Activated T-cell treated with anti-CD3 and anti-CD28 coated beads, Interleukin-2, amount 50 U/mL, for 72 hours (primary cell): ENCODE measurements at regions not wholly inside any gene's neighbourhood (a gene's known extent, or its start where the extent isn't known, plus 50 kb on each side); places are given as distances from the start of the nearest gene placed in this dataset.

ENCODE experiments used
- ATAC-seq, 2 donors: fragments of 150-1000 bp; cut with Tn5 transposase; replicated peaks in 1 of 2; 2 replicates each; pipeline ENCODE4 v1.10.0; 2021; ENCODE audit warnings: moderate library complexity in 2 of 2, mild to moderate bottlenecking in 1 of 2
- DNase-seq, 2 donors: peaks; one replicate each; pipeline ENCODE4 v3.0.0; 2021 to 2022; ENCODE audit warnings: mixed read lengths in 1 of 2
- H3K27ac Mint-ChIP-seq: one replicate; pipeline ENCODE4 v1.8.0; 2022; ENCODE audit warnings: mild to moderate bottlenecking, moderate library complexity, mixed read lengths
- H3K27me3 Mint-ChIP-seq: one replicate; pipeline ENCODE4 v1.8.0; 2022; ENCODE audit warnings: low read depth, mixed read lengths
- H3K36me3 Mint-ChIP-seq, 2 donors: one replicate each; pipeline ENCODE4 v1.8.0; 2022; ENCODE audit warnings: mixed read lengths in 2 of 2, mild to moderate bottlenecking in 1 of 2; ENCODE audit not compliant: insufficient read depth in 2 of 2
- H3K4me1 Mint-ChIP-seq: one replicate; pipeline ENCODE4 v1.8.0; 2022; ENCODE audit warnings: low read depth, mixed read lengths
- H3K4me3 Mint-ChIP-seq, 2 donors: one replicate each; pipeline ENCODE4 v1.8.0; 2022; ENCODE audit warnings: mild to moderate bottlenecking in 2 of 2, mixed read lengths in 2 of 2, moderate library complexity in 2 of 2
- H3K9me3 Mint-ChIP-seq, 2 donors: one replicate each; pipeline ENCODE4 v1.8.0; 2022; ENCODE audit warnings: mixed read lengths in 2 of 2

GRCh38 chr1:195934817-195935553, 673.3 kb downstream of the KCNT2 start:
- Mint-ChIP-seq H3K4me3 (no peak overlapping the region), H3K9me3 (peaks cover 2 to 3% of the 10 kb centered on the region in 2 donors), H3K27ac (no peak overlapping the region), H3K27me3 (no peaks in the 10 kb centered on the region), H3K4me1 (no peaks in the 10 kb centered on the region), H3K36me3 (no peaks in the 10 kb centered on the region)
- no peak for DNase-seq
- ATAC-seq: no peak

GRCh38 chr1:195933835-195934234, 674.4 kb downstream of the KCNT2 start:
- H3K9me3 Mint-ChIP-seq: peaks cover 2 to 3% of the 10 kb centered on the region in 2 donors
- H3K4me1 Mint-ChIP-seq: no peaks in the 10 kb centered on the region
- H3K27me3 Mint-ChIP-seq: no peaks in the 10 kb centered on the region
- no peak overlapping the region for H3K27ac Mint-ChIP-seq
- no peak overlapping the region for H3K4me3 Mint-ChIP-seq
- DNase-seq (no peak), ATAC-seq (no peak)
- H3K36me3 Mint-ChIP-seq: no peaks in the 10 kb centered on the region

DNA sequence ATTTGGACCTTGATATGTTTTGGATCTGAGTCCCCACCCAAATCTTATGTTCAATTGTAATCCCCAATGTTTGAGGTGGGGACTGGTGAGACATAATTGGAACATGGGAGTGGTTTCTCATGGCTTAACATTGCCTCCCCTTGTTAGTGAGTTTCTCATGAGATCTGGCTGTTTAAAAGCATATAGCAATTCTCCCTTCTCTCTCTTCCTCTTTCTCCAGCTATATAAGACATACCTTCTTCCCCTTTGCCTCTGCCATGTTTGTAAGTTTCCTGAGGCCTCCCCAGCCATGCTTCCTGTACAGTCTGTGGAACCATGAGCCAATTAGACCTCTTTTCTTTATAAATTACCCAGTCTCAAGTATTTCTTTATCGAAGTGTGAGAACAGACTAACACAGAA, 692.4 kb downstream of the KCNT2 start:
- H3K4me3 Mint-ChIP-seq: no peak overlapping the region
- peaks cover 0 to 2% of the 10 kb centered on the region in 2 donors for H3K36me3 Mint-ChIP-seq
- H3K9me3 Mint-ChIP-seq: peaks cover 7 to 8% of the 10 kb centered on the region in 2 donors
- ATAC-seq (no peak), DNase-seq (no peak)
- H3K27me3 Mint-ChIP-seq: no peaks in the 10 kb centered on the region
- no peak overlapping the region for H3K27ac Mint-ChIP-seq
- H3K4me1 Mint-ChIP-seq: no peaks in the 10 kb centered on the region

DNA sequence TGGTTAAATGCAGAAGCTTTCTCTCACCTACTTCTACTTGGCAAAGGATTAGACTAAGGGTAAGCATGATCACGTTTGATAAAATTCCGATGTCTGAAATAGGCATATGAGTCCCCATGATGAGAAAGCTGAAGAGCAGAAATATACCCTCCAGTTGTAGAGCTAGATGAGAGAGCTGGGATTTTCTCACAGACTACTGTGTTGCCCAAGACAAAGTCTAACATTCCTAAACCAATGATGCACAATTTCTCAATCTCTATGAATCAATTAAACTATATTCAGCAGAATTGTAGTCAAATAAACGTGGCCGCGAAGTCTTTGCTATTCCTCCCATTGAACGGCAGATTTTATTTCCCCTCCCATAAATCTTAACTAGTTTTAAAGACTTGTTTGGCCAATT, 699.2 kb downstream of the KCNT2 start:
- Mint-ChIP-seq H3K27ac (no peak overlapping the region), H3K4me1 (no peaks in the 10 kb centered on the region), H3K9me3 (peaks cover 2 to 3% of the 10 kb centered on the region in 2 donors), H3K27me3 (no peaks in the 10 kb centered on the region), H3K36me3 (no peaks in the 10 kb centered on the region), H3K4me3 (no peak overlapping the region)
- no peak for DNase-seq
- no peak for ATAC-seq

GRCh38 chr1:195908121-195908520, 700.1 kb downstream of the KCNT2 start:
- Mint-ChIP-seq H3K9me3 (peaks cover 2 to 3% of the 10 kb centered on the region in 2 donors), H3K27me3 (no peaks in the 10 kb centered on the region), H3K36me3 (no peaks in the 10 kb centered on the region), H3K27ac (no peak overlapping the region), H3K4me1 (no peaks in the 10 kb centered on the region), H3K4me3 (no peak overlapping the region)
- ATAC-seq (no peak), DNase-seq (no peak)

- DNase-seq (no peak), ATAC-seq (no peak)
- Mint-ChIP-seq H3K9me3 (peaks cover under 1 to 2% of the 10 kb centered on the region in 2 donors), H3K36me3 (no peaks in the 10 kb centered on the region), H3K4me1 (no peaks in the 10 kb centered on the region), H3K27ac (no peak overlapping the region), H3K27me3 (no peaks in the 10 kb centered on the region), H3K4me3 (no peak overlapping the region)
Observed at GRCh38 chr1:195903203-195903602, 705.0 kb downstream of the KCNT2 start.

- no peaks in the 10 kb centered on the region for H3K4me1 Mint-ChIP-seq
- peaks cover 2% of the 10 kb centered on the region in 2 donors for H3K9me3 Mint-ChIP-seq
- H3K27me3 Mint-ChIP-seq: no peaks in the 10 kb centered on the region
- ATAC-seq (no peak), DNase-seq (no peak)
- H3K27ac Mint-ChIP-seq: no peak overlapping the region
- no peaks in the 10 kb centered on the region for H3K36me3 Mint-ChIP-seq
- no peak overlapping the region for H3K4me3 Mint-ChIP-seq
Observed at GRCh38 chr1:195902779-195903178, 705.5 kb downstream of the KCNT2 start.

DNA sequence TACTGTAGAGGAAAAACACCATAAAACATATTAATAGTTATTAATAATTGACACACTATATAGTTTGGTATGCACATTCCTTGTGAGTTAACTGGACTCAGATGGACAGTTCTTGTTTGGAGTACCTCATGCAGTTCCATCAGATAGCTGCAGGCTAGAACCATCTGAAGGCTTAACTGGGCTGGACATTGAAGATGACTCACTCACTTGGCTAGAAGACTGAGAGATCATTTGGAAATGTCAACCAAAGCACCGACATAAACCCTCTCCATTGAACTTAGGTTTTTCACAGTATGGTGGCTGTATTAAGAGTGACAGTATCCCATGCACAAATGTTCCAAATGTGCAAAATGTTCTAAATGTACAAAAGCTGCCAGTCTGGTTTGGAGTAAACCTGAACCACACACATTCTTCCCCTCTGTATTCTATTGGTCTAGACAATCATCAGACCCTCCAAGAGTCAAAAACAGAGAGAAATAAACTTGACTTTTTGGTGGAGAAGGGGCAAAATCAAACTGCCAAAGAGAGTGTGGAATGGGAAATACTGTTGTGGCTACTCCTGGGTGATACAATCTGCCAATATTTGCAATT, 708.4 kb downstream of the KCNT2 start:
- H3K4me3 Mint-ChIP-seq: no peak overlapping the region
- no peak overlapping the region for H3K27ac Mint-ChIP-seq
- ATAC-seq (no peak), DNase-seq (no peak)
- H3K36me3 Mint-ChIP-seq: no peaks in the 10 kb centered on the region
- no peaks in the 10 kb centered on the region for H3K4me1 Mint-ChIP-seq
- H3K9me3 Mint-ChIP-seq: peaks cover 2% of the 10 kb centered on the region in 2 donors
- no peaks in the 10 kb centered on the region for H3K27me3 Mint-ChIP-seq

DNA sequence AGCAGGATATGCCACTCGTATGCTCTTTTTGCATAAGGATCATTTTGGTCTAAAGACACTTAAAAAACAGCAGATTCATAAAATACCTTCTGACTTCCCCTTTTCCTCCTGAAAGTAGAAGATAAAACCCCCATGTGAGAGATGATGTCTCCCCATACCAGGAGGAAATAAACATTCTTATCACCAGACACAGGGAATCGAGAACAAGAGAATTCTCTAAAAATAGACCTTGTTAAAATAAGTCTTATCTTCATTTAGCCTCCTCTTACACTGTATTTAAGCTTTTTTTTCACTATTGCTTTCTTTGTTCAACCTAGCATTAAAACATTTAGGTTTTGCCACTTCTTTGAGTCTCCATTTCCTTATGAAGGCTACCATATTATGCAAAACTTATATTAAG, 709.3 kb downstream of the KCNT2 start:
- no peak for ATAC-seq
- peaks cover 2% of the 10 kb centered on the region in 2 donors for H3K9me3 Mint-ChIP-seq

DNA sequence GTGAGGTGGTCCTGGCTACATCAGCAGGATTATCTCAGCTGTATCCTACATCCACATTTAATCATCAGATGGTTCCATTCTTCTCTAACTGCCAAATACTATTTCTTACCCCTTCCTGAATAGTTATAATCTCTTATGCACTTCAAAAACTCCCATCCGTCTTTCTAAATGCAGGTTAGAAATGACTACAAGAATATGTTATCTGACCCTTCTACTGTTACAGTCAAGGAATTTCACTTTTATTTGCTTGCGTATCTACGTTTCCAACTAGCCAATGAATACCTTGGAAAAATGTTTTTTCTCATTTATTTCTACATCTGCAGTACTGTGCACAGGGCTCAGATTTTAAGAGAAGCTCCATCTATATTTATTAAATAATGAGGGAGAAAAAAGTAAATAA, 709.9 kb downstream of the KCNT2 start:
- Mint-ChIP-seq H3K27ac (no peak overlapping the region), H3K9me3 (peaks cover 2% of the 10 kb centered on the region in 2 donors), H3K36me3 (no peaks in the 10 kb centered on the region), H3K27me3 (no peaks in the 10 kb centered on the region), H3K4me3 (no peak overlapping the region), H3K4me1 (no peaks in the 10 kb centered on the region)
- ATAC-seq: no peak
- DNase-seq: no peak

More for the DNA sequence above, 709.3 kb downstream of the KCNT2 start:
- Mint-ChIP-seq H3K4me1 (no peaks in the 10 kb centered on the region), H3K27me3 (no peaks in the 10 kb centered on the region), H3K27ac (no peak overlapping the region), H3K4me3 (no peak overlapping the region), H3K36me3 (no peaks in the 10 kb centered on the region)
- DNase-seq: no peak

DNA sequence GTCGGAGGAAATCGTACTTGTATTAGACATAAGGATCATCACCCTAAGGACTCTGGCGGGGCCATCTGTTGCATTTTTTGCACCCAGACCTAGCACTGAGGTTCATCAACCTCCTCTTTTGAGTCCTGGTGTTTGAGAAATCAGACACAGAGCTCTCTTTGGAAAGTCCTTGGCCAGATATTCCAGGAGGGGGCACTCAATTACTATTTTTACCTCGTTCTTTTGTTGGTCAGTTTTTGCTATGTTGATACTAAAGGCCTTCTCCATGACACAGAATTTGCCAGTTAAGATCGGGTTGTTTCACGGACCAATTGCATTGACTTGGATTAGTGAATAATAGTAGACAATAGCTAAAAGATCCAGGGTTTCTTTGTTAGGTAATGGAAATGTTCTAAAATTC, 711.2 kb downstream of the KCNT2 start:
- Mint-ChIP-seq H3K27ac (no peak overlapping the region), H3K4me3 (no peak overlapping the region), H3K4me1 (no peaks in the 10 kb centered on the region), H3K9me3 (peaks cover 2 to 5% of the 10 kb centered on the region in 2 donors), H3K36me3 (no peaks in the 10 kb centered on the region), H3K27me3 (no peaks in the 10 kb centered on the region)
- no peak for DNase-seq
- ATAC-seq: no peak

- H3K27ac Mint-ChIP-seq: no peak overlapping the region
- no peak for ATAC-seq
- H3K27me3 Mint-ChIP-seq: no peaks in the 10 kb centered on the region
- DNase-seq: no peak
- no peaks in the 10 kb centered on the region for H3K36me3 Mint-ChIP-seq
- H3K4me3 Mint-ChIP-seq: no peak overlapping the region
- peaks cover 6% of the 10 kb centered on the region in 2 donors for H3K9me3 Mint-ChIP-seq
- H3K4me1 Mint-ChIP-seq: no peaks in the 10 kb centered on the region
Observed at GRCh38 chr1:195894411-195894810, 713.8 kb downstream of the KCNT2 start.

GRCh38 chr1:195886000-195886399, 722.2 kb downstream of the KCNT2 start:
- H3K4me3 Mint-ChIP-seq: no peak overlapping the region
- ATAC-seq: no peak
- no peaks in the 10 kb centered on the region for H3K27me3 Mint-ChIP-seq

GRCh38 chr1:195878478-195878877, 729.8 kb downstream of the KCNT2 start:
- H3K4me3 Mint-ChIP-seq: no peak overlapping the region
- no peak for ATAC-seq
- no peaks in the 10 kb centered on the region for H3K27me3 Mint-ChIP-seq
- no peak overlapping the region for H3K27ac Mint-ChIP-seq
- H3K9me3 Mint-ChIP-seq: peaks cover 4 to 13% of the 10 kb centered on the region in 2 donors
- DNase-seq: no peak
- no peaks in the 10 kb centered on the region for H3K4me1 Mint-ChIP-seq
- no peaks in the 10 kb centered on the region for H3K36me3 Mint-ChIP-seq

More at GRCh38 chr1:195886000-195886399, 722.2 kb downstream of the KCNT2 start:
- Mint-ChIP-seq H3K9me3 (peaks cover 4 to 6% of the 10 kb centered on the region in 2 donors), H3K27ac (no peak overlapping the region), H3K36me3 (no peaks in the 10 kb centered on the region), H3K4me1 (no peaks in the 10 kb centered on the region)
- DNase-seq: no peak
